C1 segment of cervical spinal cord (tissue), 14 donors: ENCODE measurements at regions not wholly inside any gene's neighbourhood (a gene's known extent, or its start where the extent isn't known, plus 50 kb on each side); places are given as distances from the start of the nearest gene placed in this dataset.
"Not testable (repeated sequence)": the region's sequence is repeated elsewhere in the genome, so short reads cannot be mapped to it uniquely, and the experiment has no call there.

ENCODE experiments used
- DNase-seq, 14 donors: peaks; one replicate each; lab custom pipeline; 2025; lab: John Stamatoyannopoulos, UW

DNA sequence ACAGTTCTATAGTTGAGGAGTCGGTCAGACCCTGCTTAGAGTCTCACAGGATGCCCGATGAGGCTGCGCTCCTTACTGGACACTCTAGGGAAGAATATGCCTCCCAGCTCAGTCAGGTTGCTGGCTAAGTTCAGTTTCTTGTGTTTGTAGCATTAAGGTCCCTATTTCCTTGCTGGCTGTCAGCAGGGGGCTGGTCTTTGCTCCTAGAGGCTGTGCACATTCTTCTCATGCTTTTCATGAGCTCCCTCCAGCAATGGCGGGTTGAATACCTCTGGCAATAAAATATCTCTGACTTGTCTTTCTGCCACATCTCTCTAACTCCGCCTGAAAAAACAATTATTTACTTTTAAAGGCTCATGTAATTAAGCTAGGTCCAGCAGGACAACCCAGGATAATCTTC lies 79.4 kb upstream of the DNAJC10 start:
- DNase-seq = no peak

- no peak for DNase-seq
These were observed 77.4 kb upstream of the DNAJC10 start for GRCh38 chr2:182638667-182639066.

DNA sequence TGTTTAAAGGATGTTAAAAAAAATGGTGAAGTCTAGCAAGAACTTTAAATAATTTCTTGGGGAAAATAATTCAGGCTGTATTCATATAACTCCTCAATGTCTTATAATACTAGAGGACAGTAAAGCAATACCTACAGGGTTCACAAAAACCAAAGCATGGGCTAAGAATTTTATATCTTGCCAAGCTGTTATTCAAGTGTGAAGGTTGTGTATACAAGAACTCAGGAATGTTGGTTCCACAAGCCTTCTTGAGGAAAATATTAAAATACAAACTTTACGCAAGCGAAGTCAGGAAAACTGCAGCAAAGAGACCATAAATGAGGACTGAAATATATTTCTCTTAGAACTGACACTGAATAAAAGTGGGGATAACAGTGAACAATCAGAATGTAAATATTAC lies 76.1 kb upstream of the DNAJC10 start:
- no peak for DNase-seq

DNA sequence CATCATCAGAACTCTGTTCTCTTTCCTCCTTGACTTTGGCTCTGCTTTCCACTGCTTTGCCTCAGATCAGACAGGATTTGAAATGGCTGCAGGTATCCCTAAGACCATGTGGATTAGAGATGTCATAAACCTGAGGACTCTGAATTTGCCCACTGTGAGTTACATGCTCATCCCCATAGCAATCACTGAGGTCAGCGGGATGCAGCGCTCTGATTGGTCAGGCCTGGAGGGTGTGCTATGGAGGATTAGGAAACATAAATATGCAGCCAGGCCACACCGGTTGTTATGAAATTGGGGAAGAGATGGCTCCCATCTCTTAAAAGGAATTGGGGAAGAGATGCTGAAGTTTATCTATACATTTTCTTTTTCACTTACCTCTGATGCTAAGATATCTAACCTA lies 73.7 kb upstream of the DNAJC10 start:
- peak in 4 of 14 donors; percentile 5 to 66 (median 24) for DNase-seq

GRCh38 chr2:182646763-182647498 lies 69.1 kb upstream of the DNAJC10 start:
- DNase-seq = no peak

GRCh38 chr2:182647499-182647787 lies 68.6 kb upstream of the DNAJC10 start:
- no peak for DNase-seq

DNA sequence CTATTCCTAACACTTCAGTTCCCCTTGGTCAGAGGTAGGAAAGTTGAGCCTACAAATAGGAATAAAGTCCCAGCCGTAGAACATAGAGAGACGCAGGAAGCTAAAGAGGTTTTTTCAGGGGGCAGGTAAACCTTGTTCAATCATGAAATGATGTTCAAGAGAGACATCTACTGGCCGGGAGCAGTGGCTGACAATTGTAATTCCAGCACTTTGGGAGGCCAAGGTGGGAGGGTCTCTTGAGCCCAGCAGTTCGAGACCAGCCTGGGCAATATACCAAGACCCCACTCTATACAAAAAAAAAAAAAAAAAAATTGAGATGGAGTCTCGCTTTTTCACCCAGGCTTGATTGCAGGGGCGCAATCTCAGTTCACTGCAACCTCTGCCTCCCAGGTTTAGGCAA lies 66.7 kb upstream of the DNAJC10 start:
- DNase-seq = no peak

- peak in 1 of 14 donors; percentile 38 for DNase-seq
These were observed 65.4 kb upstream of the DNAJC10 start for GRCh38 chr2:182650704-182651103.

GRCh38 chr2:182652326-182652725 lies 63.7 kb upstream of the DNAJC10 start:
- no peak for DNase-seq

DNA sequence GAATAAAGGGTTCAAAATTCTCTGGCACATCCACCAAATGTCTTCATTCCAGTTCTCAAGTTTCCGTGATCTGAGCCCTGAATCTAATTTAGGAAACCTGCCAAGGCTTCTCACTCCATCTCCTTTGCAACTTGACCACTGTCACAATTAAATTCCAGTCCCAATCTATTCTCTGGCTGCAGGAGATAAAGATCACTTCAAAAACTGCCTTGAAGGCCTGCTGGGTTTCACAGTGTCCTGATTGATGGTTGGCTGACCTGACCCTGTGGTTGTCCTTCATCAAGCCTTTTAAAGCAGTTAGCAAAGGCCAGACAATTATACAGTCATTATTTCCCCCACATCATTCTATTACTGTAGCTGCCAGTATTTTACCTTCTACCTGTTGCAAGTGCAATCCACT lies 60.3 kb upstream of the DNAJC10 start:
- DNase-seq = no peak

- DNase-seq = no peak
These were observed 51.8 kb upstream of the DNAJC10 start for GRCh38 chr2:182664212-182664611.

DNA sequence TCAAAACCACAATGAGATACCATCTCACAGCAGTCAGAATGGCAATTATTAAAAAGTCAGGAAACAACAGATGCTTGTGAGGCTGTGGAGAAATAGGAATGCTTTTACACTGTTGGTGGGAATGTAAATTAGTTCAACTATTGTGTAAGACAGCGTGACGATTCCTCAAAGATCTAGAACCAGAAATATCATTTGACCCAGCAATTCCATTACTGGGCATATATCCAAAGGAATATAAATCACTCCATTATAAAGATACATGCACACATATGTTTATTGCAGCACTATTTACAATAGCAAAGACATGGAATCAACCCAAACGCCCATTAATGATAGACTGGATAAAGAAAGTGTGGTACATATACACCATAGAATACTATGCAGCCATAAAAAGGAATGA lies 50.6 kb upstream of the DNAJC10 start:
- DNase-seq = not testable (repeated sequence)
